ENCODE measurements at regions not wholly inside any gene's neighbourhood (a gene's known extent, or its start where the extent isn't known, plus 50 kb on each side); places are given as distances from the start of the nearest gene placed in this dataset.

DNA sequence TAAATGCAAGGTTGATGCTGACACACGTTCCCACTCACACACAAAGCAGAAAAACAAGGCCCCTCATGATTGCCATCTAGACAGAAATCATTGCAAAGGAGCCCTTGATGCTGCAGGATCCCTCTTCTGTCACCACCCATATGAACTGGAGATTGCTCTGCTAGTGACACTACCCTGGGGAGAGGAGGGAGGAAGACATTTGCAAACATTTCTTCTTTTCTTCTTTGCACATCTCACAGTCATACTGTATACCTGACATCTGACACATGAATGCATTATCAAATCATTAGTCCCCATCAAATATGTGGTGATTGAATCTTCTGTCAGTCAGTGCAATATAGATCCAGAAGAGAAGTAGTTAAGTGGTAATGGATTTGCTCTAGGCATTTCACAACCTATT lies 208.5 kb upstream of the E2F7 start:
- DNase-seq: no peak
- no peak for ATAC-seq
- intact Hi-C loops (cut with DNase I, micrococcal nuclease): no loop called here

DNA sequence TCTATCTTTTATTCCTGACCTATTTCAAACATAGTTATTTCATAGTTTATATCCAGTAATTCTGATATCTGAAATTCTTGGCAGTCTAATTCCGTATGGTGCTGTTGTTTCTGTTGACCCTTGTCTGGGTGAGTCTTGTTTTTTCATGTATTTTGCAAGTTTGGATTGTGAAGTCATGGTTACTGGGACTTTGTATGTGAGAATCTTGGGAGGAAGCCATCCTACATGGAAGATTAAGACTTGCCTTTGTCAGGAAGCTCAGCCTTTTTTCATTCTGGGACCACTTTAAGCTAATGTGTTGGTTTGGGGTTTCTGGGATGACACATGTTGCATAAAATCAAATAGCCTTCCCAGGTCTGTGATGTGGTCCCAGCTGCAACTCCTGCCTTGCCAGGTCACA lies 191.6 kb upstream of the E2F7 start:
- DNase-seq (no peak), ATAC-seq (no peak)
- intact Hi-C loops (cut with DNase I, micrococcal nuclease): no loop called here

DNA sequence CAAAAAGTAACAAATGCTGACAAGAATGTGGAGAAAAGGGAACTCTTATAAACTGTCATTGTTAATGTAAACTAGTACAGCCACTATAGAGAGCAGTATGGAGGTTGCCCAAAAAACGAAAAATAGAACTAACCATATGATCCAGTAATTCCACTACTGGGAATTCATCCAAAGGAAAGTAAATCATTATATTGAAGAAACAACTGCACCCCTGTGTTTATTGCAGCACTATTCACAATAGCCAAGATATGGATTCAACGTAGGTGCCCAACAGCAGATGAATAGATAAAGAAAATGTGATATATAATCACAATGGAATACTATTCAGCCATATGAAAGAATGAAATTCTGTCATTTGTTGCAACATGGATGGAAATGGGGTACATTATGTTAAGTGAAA lies 188.0 kb upstream of the E2F7 start:
- peak; percentile 96 for ATAC-seq
- no peak for DNase-seq
- intact Hi-C loops (cut with DNase I, micrococcal nuclease): no loop called here

DNA sequence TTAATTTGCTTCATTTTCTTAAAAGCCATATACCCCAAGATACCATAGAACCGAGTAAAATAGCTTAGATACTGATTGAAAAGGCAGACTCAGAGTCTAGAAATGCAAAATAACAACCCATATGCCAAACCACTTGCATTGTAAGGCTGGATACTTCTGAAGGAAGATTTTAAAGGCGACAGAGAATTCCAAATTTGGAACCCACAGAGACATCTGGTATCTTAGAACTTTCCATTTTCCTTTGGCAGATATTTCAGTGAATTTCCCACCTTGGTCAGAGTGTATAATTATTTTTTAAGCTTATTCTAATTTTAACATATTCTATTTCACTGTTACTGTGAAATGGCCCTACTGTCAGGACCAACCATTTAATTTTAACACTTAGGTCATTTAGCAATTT lies 186.4 kb upstream of the E2F7 start:
- intact Hi-C loops (cut with DNase I, micrococcal nuclease): no loop called here
- ATAC-seq: no peak

DNA sequence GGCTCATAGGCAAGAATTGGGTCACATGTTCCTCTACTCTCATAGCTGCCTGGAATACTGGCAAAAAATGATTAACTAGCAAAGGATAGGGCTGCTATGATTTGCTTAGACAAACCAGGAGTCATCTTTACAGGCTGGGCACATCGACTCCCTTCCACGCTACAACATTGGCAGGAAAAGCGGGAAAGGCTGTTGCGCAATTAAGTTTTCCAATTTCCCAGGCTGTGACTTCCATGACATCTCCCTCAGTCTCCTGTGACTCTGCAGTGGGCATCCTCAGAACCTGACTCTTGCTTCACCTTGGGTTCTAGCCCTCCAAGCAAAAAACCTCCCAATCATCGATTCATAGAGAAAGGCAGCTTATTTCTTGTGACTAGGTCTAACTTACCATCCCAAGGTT lies 184.5 kb upstream of the E2F7 start:
- ATAC-seq (no peak), DNase-seq (no peak)
- intact Hi-C loops (cut with DNase I, micrococcal nuclease): no loop called here

More for the DNA sequence above, 186.4 kb upstream of the E2F7 start:
- DNase-seq: no peak

DNA sequence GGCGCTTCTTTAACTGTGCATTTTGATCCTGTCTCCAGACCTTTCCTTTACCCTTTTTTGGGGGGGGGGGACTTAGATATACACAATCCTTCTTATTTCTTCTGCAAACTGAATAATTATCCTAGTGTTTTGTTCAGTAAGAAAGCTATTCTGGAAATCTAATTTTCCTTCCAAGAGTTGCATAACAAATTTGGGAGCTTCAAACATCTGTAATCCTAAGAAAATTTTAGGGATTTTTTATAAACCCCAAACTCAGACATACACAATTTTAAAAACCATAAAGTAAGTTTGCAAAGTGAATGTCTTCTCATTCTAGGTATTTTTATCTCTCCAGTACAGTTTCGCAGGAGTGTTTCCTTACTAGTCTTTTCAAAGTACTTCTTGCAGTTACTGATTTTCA lies 182.7 kb upstream of the E2F7 start:
- intact Hi-C loops (cut with DNase I, micrococcal nuclease): no loop called here
- DNase-seq (no peak), ATAC-seq (no peak)

DNA sequence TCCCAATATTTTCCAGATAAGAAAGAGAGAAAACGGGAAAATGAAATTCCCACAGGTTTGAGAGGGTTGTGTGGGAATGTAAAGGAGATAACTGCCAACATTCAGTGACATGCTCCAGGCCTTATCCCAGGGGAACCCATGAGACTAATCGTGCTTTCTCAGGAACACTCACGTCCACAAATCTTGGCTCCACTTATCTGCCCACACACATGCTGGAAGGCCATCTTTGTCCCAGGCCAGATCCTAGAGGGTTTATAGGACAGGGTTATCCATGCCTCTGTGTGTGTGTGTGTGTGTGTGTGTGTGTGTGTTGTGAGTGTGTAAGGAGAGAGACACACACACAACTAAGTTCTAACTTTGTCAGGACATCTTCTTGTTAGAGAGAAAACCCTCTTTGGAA lies 182.2 kb upstream of the E2F7 start:
- intact Hi-C loops (cut with DNase I, micrococcal nuclease): no loop called here
- ATAC-seq: no peak
- DNase-seq: no peak

DNA sequence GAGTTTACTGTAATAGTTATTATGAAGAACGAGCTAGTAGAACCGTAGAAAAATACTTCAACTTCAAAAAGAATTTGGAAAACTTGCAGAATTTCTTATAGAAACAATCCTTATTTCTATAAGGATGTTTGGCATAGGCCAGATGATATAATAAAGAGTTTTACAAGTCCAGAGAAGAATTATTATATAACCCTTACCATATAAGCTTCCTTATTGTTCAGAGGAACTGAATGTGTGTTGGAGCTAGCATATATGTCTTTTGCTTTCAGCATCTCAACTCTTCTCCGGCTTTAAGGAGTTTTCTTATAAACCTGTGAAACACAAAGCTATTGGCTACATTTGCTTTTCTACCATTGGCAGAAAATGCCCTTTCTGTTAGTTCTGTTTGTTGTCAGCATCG lies 178.0 kb upstream of the E2F7 start:
- ATAC-seq (peak; percentile 99), DNase-seq (no peak)
- intact Hi-C loops (cut with DNase I, micrococcal nuclease): no loop called here

DNA sequence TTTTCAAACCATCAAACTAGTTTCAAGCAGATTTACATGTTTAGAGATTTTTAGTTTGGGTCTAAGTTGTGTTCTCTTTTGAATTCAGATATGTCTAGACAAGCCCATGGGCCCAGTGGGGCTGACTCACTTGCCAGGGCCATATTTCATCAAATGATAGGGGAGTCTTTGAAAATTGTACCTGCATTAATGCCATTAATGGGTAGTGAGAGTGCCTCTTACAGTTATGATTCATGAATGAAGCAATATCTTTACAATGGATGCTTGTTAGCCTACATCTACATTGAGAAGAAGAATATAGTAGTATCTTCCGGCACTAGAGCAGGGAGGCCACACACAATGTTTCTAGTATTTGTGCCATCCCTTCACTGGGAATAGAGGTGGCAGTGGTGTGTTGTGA lies 174.2 kb upstream of the E2F7 start:
- DNase-seq: no peak
- intact Hi-C loops (cut with DNase I, micrococcal nuclease): no loop called here
- no peak for ATAC-seq

DNA sequence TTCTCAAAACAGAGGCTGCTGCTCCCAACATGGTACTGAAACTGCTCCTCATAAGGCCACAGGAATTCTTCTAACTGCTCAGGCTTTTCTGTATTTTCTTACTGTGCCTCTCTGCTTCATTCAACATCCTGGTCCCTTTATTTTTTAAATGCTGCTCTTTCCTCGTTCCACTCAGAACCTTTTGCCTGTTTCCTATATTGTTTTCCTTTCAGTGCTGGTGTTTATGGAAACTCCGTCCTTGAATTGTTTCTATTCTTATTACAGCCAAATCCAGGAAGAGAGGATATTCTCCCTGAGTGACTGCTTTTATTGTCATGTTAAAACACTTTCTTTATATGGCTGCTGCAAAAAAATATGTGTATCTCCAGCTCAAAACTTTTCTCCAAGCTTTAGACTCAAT lies 173.0 kb upstream of the E2F7 start:
- intact Hi-C loops (cut with DNase I, micrococcal nuclease): no loop called here
- DNase-seq (no peak), ATAC-seq (peak; percentile 66)

DNA sequence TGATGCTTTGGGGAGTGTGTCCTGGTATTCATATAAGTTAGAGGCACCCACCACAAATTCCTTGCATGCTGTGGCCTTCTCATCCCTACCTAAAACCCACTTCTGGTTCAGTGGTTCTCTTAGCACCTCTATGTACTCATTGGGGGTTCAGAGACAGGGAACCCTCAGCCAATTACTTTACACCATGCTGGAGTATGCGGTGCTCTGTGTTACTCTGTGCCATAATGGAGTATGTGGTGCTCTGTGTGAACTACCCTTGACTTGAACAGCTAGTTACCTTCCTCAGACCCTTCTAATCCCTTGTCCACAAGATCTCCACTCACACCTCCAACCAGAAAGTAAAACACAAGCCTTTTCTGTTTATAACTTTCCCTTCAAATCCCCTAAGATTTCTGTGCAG lies 172.5 kb upstream of the E2F7 start:
- intact Hi-C loops (cut with DNase I, micrococcal nuclease): no loop called here
- DNase-seq (no peak), ATAC-seq (peak; percentile 17)

DNA sequence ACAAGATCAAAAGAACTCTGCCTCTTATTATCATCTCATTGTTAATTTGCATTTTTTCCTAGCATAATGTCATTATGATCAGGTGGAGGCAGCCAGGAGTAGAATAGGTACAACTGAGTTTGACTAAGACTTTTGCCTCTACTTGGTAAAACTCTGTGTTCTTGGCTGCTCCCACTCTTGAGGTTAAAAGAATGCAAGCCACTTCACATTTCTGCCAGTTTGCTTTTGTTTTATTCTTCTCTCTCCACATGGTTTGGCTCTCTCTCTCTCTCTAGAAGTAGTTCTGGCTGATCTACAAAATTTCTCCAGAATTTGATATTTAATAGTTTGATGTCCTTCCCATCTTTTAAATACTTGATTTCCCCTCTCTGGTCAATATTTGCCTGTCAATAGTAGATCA lies 170.7 kb upstream of the E2F7 start:
- intact Hi-C loops (cut with DNase I, micrococcal nuclease): no loop called here
- DNase-seq (no peak), ATAC-seq (no peak)

DNA sequence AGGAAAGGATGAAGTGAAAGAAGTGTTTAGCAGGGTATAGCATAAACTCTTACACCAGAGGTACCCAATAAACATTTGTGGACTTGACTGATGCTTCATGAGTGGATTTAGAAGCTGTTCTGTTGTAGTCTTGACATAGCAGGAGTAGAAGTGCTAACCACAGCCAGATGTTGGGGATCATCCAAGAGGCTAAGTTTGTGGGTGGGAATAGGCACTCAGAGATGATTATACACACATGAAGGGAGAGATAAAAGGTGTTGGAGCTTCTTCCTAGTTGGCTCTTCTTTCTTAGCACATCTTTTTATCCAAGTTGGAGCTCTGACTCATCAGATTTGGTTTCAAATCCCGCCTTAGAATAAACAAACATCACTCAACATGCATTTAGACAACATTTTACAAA lies 166.7 kb upstream of the E2F7 start:
- ATAC-seq (no peak), DNase-seq (no peak)
- intact Hi-C loops (cut with DNase I, micrococcal nuclease): no loop called here

DNA sequence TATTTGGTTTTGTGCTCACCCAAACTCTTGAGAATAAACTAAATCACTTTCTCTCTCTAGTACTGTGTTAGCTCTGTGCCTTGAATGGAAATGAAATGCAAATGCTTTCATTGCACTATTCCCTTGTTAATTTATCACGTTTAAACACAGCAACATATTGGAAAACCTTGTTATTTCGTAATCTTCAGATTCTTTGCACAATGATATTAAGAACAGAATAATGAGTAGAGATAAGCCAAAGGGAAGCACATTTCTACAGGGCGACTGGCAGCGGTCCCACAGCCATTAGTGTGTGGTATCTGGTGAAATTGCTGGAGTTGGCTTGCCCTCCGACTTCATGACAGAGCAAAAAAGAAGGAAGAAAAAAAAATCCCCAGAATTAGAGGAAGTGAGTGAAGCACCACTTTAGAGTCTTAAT lies 166.1 kb upstream of the E2F7 start:
- DNase-seq (peak; percentile 45 to 61), ATAC-seq (peak; percentile 46)
- intact Hi-C loops (cut with DNase I, micrococcal nuclease): no loop called here

DNA sequence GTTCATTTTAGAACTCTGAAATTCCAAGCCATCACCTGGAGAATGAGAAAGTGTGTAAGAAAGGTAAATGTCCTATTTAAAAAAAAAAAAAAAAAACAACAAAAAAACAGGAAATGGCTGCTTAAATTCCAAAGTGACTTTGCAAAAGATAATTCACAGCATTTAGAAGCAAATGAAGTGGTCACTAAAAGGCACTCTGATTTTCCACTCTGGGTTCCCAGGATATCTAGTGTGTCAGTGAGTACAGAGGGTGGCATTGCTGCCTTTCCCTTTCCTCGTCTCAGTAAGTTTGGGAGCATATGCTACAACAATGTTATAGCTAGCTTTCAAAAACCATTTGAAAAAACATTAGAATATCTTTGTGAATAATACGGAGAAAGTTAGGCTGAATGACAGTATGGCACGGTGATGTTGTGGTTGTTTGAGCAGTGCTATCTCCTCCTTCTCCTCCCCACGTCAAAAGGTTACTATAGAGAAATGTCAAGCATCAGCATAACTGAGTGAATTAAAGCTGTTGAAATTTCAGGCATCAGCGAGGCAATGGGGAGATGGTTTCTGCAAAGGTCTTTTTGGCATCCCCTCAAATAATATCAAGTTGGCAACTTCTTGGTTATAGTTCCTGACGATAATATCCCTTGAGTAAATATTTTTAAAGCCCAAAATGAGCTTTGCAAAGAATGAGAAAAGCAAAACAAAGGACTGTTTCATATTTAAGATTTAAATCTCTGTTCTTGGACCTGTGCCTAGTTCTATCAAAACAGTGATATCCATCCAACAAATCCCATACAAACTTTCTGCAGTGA lies 164.5 kb upstream of the E2F7 start:
- DNase-seq: no peak
- ATAC-seq: no peak
- intact Hi-C loops (cut with DNase I, micrococcal nuclease): no loop called here

DNA sequence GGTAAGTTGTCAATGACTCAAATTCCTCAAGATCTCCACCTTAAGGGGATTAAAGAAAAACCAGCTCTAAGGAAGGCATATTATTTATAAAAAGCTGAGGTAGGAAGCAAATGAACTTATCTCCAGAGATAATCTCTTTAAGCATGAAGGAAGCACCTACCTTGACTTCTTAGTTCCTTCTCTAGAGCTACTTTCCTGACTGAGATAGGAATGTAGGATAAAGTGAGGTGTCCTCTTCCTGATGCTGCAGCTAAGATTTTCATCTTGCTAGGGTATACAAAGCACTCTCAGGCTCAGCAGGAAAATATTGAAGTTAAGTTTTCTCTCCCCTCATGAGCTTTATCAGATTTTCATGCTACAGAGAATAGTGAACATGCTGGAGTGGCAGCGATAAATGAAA lies 163.0 kb upstream of the E2F7 start:
- ATAC-seq (no peak), DNase-seq (no peak)
- intact Hi-C loops (cut with DNase I, micrococcal nuclease): no loop called here

DNA sequence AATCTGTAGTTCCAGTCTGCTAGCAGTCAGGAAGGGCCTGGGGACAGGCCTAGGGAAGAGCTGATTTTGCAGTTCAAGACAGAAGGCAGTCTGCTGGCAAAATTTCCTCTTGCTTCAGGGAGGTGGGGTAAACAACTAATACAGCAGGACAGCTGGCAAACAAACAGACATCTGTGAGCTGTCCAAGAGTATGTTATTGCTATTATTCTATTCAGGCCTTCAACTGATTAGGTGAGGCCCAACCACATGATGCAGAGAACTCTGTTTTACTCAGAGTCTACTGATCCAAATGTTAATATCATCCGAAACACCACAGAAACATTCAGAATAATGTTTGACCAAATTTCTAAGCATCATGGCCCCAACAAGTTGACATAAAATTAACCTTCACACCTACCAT lies 161.0 kb upstream of the E2F7 start:
- DNase-seq (no peak), ATAC-seq (no peak)
- intact Hi-C loops (cut with DNase I, micrococcal nuclease): no loop called here

DNA sequence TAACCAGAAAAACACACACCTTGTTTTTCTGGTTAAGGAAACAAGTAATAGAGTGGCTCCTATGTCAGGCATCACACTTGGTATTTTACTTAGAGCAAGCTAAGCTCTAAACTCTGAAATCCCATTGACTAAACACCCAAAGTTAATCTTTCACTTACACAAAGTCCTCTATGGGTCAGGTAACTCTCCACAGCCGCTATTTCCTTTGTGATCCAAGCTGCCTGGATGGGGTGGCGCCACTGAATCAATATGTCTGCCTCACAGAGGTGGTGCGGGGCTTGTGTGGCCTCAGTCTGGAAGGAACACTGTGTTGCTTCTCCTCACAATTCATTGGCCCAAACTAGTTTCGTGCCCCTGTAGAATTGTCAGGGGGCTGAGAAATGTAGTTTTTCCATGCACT lies 160.0 kb upstream of the E2F7 start:
- DNase-seq (no peak), ATAC-seq (no peak)
- intact Hi-C loops (cut with DNase I, micrococcal nuclease): no loop called here

DNA sequence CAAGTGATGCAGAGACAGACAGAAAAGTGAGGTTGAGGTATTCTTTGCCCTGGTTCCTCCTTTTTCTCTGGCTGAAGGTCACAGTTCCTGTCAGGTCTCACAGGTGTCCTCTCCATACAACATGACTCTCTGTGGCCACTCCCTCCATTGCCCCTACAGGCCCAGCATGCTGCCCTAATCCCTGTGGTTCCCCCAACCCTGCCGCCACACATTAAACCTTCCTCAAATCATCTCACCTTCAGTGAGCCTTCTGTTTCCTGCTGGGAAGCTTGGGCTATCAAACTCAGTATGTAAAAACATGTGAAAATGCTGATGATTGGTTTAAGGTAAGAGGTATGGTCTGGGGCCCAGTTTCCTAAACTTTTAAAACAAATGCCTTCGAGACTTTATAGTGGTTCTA lies 159.0 kb upstream of the E2F7 start:
- intact Hi-C loops (cut with DNase I, micrococcal nuclease): no loop called here
- DNase-seq: no peak
- no peak for ATAC-seq

DNA sequence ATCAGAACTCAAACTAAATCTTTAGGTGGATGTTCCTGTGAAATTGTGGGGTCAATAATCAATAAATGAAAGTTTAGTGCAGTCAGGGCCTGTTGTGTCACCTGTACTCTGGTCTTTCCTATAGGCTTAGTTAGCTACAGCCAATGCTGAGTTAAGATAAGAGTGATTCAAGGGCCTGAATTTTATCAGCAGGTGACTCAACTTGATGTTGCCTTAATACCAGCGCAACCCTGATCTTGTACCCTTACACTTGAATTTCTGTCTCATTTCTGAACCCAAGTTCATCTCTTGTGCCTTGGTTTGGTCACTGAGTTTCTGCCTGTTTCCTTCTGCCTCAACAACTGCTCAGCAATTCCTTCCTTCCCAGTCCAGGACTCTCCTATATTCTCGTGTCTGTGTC lies 157.0 kb upstream of the E2F7 start:
- no peak for DNase-seq
- intact Hi-C loops (cut with DNase I, micrococcal nuclease): no loop called here

DNA sequence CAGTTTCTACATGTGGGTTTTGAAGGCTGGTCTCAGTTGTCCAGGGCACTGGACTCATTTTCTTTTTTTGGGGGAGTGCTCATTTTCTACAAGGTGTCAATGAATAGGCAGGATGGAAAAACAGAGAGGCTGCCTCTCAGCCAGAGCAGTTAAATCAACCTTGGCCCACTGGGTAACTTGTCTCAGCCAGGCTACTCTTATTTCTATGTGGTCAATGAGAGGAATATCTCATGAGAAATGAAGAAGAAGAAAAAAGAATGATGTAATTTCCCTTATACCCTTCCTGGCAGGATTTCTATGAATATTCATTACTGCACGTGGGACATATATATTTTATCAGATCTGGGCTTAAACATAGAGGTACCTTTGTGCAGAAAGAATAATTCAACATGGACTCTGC lies 155.2 kb upstream of the E2F7 start:
- intact Hi-C loops (cut with DNase I, micrococcal nuclease): no loop called here
- ATAC-seq (no peak), DNase-seq (no peak)

More for the DNA sequence above, 157.0 kb upstream of the E2F7 start:
- no peak for ATAC-seq
